NB4 (cell line): ENCODE measurements at regions not wholly inside any gene's neighbourhood (a gene's known extent, or its start where the extent isn't known, plus 50 kb on each side); places are given as distances from the start of the nearest gene placed in this dataset.

ENCODE experiments used
- MYC ChIP-seq: IDR thresholded peaks from 2 replicates; pipeline ENCODE4 v1.6.1; 2011; ENCODE audit warnings: low read depth, low read length
- POLR2A ChIP-seq: IDR thresholded peaks from 2 replicates; pipeline ENCODE4 v1.6.1; 2011; ENCODE audit warnings: mild to moderate bottlenecking; ENCODE audit not compliant: insufficient read length; ENCODE audit errors: extremely low read depth
- TF ChIP-seq, protein P1 (sequence below): IDR thresholded peaks from one replicate; pipeline ENCODE4 v1.5.1; 2012; ENCODE audit warnings: low read depth, low read length

GRCh38 chr2:128721096-128721495 lies 402.4 kb upstream of the HS6ST1 start:
- TF ChIP-seq, protein P1, sequence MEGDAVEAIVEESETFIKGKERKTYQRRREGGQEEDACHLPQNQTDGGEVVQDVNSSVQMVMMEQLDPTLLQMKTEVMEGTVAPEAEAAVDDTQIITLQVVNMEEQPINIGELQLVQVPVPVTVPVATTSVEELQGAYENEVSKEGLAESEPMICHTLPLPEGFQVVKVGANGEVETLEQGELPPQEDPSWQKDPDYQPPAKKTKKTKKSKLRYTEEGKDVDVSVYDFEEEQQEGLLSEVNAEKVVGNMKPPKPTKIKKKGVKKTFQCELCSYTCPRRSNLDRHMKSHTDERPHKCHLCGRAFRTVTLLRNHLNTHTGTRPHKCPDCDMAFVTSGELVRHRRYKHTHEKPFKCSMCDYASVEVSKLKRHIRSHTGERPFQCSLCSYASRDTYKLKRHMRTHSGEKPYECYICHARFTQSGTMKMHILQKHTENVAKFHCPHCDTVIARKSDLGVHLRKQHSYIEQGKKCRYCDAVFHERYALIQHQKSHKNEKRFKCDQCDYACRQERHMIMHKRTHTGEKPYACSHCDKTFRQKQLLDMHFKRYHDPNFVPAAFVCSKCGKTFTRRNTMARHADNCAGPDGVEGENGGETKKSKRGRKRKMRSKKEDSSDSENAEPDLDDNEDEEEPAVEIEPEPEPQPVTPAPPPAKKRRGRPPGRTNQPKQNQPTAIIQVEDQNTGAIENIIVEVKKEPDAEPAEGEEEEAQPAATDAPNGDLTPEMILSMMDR: no peak
- TF ChIP-seq POLR2A (no peak), MYC (no peak)
